B cell (primary cell): ENCODE measurements at regions not wholly inside any gene's neighbourhood (a gene's known extent, or its start where the extent isn't known, plus 50 kb on each side); places are given as distances from the start of the nearest gene placed in this dataset.
"Not testable (repeated sequence)": the region's sequence is repeated elsewhere in the genome, so short reads cannot be mapped to it uniquely, and the experiment has no call there.

Source experiments
- EZH2 ChIP-seq: IDR thresholded peaks from 2 replicates; pipeline ENCODE4 v1.6.1; 2012; ENCODE audit warnings: borderline replicate concordance, low read depth, mild to moderate bottlenecking, moderate library complexity, low read length; ENCODE audit not compliant: insufficient read depth, poor library complexity, severe bottlenecking
- TF ChIP-seq, protein P1 (sequence below): fragments of 200-600 bp; IDR thresholded peaks from one replicate; pipeline ENCODE4 v1.8.0; 2022; ENCODE audit warnings: antibody characterized with exemption, mild to moderate bottlenecking

DNA sequence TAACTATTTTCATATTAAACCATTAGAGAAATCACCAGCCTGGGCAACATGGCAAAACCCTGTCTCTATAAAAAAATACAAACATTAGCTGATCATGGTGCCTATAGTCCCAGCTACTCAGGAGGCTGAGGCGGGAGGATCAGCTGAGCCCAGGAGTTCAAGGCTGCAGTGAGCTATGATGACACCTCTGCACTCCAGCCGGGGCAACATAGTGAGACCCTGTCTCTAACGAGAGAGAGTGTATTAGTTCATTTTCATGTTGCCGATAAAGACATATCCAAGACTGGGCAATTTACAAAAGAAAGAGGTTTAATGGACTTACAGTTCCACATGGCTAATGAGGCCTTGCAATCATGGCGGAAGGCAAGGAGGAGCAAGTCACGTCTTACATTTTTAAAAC, 102.1 kb upstream of the IL12A start:
- TF ChIP-seq, protein P1, sequence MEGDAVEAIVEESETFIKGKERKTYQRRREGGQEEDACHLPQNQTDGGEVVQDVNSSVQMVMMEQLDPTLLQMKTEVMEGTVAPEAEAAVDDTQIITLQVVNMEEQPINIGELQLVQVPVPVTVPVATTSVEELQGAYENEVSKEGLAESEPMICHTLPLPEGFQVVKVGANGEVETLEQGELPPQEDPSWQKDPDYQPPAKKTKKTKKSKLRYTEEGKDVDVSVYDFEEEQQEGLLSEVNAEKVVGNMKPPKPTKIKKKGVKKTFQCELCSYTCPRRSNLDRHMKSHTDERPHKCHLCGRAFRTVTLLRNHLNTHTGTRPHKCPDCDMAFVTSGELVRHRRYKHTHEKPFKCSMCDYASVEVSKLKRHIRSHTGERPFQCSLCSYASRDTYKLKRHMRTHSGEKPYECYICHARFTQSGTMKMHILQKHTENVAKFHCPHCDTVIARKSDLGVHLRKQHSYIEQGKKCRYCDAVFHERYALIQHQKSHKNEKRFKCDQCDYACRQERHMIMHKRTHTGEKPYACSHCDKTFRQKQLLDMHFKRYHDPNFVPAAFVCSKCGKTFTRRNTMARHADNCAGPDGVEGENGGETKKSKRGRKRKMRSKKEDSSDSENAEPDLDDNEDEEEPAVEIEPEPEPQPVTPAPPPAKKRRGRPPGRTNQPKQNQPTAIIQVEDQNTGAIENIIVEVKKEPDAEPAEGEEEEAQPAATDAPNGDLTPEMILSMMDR: not testable (repeated sequence)
- TF ChIP-seq EZH2: not testable (repeated sequence)
